OCI-LY7 (cell line): ENCODE measurements at regions not wholly inside any gene's neighbourhood (a gene's known extent, or its start where the extent isn't known, plus 50 kb on each side); places are given as distances from the start of the nearest gene placed in this dataset.

Experiments used
- CTCF ChIP-seq: fragments of 200-600 bp; sonication (generic); conservative IDR thresholded peaks from 2 replicates; pipeline ENCODE4 v1.5.1; 2014; ENCODE audit warnings: mild to moderate bottlenecking, antibody characterized with exemption, low read length, moderate library complexity, mixed read lengths
- EZH2phosphoT487 ChIP-seq: fragments of 200-600 bp; sonication (generic); IDR thresholded peaks from 2 replicates; pipeline ENCODE4 v1.6.1; 2018; ENCODE audit warnings: low read depth, borderline replicate concordance, mild to moderate bottlenecking, mixed run types, antibody characterized with exemption, low read length, moderate library complexity, mixed read lengths

GRCh38 chr18:55110436-55110835, 151.2 kb upstream of the CCDC68 start:
- TF ChIP-seq CTCF (no peak), EZH2phosphoT487 (no peak)
